ENCODE measurements at regions not wholly inside any gene's neighbourhood (a gene's known extent, or its start where the extent isn't known, plus 50 kb on each side); places are given as distances from the start of the nearest gene placed in this dataset.
A peak's percentile ranks its signal among the peaks of the same experiment; 100 is the strongest.

DNA sequence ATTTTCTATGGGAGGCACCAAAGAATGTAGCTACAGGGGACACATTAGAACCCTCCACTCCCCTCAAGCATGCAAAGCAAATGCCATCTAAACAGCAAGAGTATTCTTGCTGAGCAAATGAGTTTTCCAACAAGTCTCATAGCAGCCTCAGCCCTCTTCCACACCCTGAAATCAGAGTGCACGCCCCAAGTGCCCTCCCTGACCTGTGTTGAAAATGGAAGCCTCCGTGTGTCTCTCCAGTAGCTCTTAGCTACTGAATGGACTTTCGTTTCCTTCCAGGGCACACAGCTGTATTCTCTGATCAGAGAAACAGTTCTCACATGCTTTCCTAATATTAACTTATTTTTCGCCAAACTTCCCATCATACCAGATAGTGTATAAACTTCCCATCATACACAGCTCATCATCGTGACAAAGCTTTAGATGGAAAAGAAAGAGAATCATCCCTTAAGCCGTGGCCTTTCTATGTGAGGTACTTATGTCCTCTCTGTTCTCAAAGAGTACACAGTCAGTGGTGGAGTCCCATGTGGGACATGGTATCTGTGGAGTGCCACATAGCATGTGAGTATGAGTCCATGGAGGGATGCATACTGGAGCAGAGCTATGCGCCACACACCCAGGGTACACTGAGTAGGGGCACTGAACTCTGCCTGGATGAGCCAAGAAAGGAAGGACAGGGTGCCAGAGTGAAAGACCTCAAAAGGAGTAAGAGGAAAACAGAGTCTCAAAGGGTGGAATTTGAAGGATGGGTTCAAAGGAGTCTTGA lies 434.5 kb downstream of the MCTP2 start:
- no peaks in the 10 kb centered on the region for H3K9me3 ChIP-seq (replicated peaks)
- peaks cover 22% of the 10 kb centered on the region for H3K27me3 ChIP-seq (ENCODE audit: low read depth)
- TF ChIP-seq, protein P1, sequence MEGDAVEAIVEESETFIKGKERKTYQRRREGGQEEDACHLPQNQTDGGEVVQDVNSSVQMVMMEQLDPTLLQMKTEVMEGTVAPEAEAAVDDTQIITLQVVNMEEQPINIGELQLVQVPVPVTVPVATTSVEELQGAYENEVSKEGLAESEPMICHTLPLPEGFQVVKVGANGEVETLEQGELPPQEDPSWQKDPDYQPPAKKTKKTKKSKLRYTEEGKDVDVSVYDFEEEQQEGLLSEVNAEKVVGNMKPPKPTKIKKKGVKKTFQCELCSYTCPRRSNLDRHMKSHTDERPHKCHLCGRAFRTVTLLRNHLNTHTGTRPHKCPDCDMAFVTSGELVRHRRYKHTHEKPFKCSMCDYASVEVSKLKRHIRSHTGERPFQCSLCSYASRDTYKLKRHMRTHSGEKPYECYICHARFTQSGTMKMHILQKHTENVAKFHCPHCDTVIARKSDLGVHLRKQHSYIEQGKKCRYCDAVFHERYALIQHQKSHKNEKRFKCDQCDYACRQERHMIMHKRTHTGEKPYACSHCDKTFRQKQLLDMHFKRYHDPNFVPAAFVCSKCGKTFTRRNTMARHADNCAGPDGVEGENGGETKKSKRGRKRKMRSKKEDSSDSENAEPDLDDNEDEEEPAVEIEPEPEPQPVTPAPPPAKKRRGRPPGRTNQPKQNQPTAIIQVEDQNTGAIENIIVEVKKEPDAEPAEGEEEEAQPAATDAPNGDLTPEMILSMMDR (IDR thresholded peaks at IDR 0.05; ENCODE audit: borderline replicate concordance): no peak
- intact Hi-C loops (cut with micrococcal nuclease): no loop called here
- H3K4me3 ChIP-seq: no peak overlapping the region
- no peak overlapping the region for H3K27ac ChIP-seq (replicated peaks)
- H3K36me3 ChIP-seq: no peaks in the 10 kb centered on the region
- no peaks in the 10 kb centered on the region for H3K4me1 ChIP-seq
- no peak for DNase-seq

DNA sequence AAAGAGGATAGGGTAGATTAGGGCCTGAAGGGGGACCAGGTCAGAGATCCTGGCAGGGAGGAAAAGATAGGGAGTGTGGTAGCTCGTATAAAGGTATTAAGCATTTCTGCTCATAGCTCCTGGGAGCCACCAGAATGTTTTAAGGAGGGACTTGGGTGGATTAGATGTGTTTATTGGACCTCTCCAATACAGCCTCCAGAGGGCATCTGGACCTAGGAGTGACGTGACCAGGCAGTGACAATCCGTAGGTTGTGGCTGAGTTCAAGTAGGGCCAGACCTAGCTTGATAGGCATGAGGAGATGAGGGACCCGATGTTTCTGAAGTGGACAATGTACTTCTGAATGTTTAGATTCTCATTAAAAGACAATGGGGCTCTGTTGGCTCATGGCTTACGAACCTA lies 435.2 kb downstream of the MCTP2 start:
- DNase-seq: no peak
- TF ChIP-seq, protein P1 (IDR thresholded peaks at IDR 0.05; ENCODE audit: borderline replicate concordance): no peak
- Histone ChIP-seq H3K36me3 (no peaks in the 10 kb centered on the region), H3K27me3 (ENCODE audit: low read depth) (peaks cover 25% of the 10 kb centered on the region), H3K9me3 (replicated peaks) (no peaks in the 10 kb centered on the region), H3K27ac (replicated peaks) (no peak overlapping the region), H3K4me3 (no peak overlapping the region), H3K4me1 (peaks cover 2% of the 10 kb centered on the region)
- intact Hi-C loops (cut with micrococcal nuclease): no loop called here

DNA sequence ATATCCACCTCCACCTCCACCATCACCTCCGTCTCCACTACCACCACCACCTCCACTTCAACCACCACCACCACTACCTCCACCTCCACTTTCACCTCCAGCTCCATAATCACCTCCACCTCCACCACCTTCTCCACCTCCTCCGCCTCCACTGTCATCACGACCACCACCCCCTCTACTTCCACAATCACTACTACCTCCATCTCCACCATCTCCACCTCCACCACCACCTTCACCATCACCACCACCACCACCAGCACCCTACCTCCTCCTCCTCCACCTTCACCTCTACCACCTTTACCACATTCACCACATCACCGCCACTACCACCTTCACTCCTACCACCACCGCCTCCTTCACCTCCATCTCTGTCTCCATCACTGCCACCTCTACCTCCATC lies 435.7 kb downstream of the MCTP2 start:
- TF ChIP-seq, protein P1 (IDR thresholded peaks at IDR 0.05; ENCODE audit: borderline replicate concordance): no peak
- Histone ChIP-seq H3K9me3 (replicated peaks) (no peaks in the 10 kb centered on the region), H3K27me3 (ENCODE audit: low read depth) (peaks cover 29% of the 10 kb centered on the region), H3K27ac (replicated peaks) (no peak overlapping the region), H3K4me3 (no peak overlapping the region), H3K4me1 (peaks cover 7% of the 10 kb centered on the region), H3K36me3 (no peaks in the 10 kb centered on the region)
- no peak for DNase-seq
- intact Hi-C loops (cut with micrococcal nuclease): no loop called here

DNA sequence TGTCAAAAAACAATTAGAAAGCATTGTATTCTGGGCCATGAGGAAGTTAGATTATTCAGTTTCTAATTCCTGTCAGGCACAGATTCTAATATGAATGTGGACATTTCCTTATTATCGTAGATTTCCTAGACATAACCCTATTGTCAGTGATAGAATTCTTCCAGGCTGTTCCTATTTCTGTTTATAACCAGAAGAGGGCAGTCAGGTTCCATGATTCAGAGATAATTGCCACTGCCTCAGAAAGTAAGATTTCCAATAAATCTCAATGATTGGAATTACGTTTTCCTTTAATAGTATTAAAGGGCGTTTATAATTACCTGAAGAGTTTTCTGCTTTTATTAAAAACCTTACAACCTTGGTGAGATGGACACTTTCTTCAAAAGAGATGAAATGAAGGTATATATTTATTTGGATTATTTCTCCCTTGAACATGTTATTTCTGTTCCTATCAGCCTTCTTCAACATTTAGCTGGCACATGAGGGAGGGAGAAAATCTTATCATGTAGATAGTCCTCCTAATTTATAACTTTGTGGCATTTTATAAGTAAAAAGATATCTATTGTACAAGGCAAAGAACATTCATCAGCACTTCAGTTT lies 439.2 kb downstream of the MCTP2 start:
- Histone ChIP-seq H3K27ac (replicated peaks) (peak overlapping the region; percentile 55), H3K36me3 (no peaks in the 10 kb centered on the region), H3K27me3 (ENCODE audit: low read depth) (peaks cover 43% of the 10 kb centered on the region), H3K4me1 (peaks cover 13% of the 10 kb centered on the region), H3K4me3 (no peak overlapping the region), H3K9me3 (replicated peaks) (no peaks in the 10 kb centered on the region)
- no peak for DNase-seq
- TF ChIP-seq, protein P1 (IDR thresholded peaks at IDR 0.05; ENCODE audit: borderline replicate concordance): peak; percentile 88
- intact Hi-C loops (cut with micrococcal nuclease): no loop called here

DNA sequence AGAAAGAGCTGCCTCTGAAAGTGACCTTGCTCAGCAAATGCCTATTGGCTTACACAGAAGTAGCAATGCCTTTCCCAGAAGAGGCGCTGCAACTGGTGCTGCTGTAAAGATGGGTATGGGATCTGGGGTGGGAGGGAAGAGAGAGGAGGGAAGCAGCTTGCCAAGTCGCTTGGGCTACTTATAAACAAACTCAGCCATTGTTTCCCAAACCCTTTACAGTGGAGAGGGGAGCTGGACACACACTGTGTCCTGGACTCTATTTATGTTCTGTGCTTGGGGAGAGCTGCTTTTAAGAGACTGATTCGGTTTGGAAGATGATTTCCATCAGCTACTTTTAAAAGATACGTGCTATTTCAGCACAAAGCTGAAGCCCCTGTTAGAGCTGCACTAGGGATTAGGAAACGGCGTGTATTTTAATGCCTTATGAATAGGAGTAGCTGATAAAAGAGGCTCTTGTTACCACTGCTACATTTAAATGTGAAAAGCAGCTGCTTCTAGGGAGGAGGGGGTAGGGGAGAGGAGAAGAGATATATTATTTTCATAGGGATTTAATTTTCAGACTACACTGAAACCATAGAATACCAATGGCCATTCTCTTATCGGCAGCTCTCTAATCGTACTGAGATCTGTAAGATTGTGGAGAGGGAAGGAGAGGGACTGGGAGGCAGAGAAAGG lies 440.6 kb downstream of the MCTP2 start:
- TF ChIP-seq, protein P1 (IDR thresholded peaks at IDR 0.05; ENCODE audit: borderline replicate concordance): no peak
- Histone ChIP-seq H3K4me3 (peak overlapping the region; percentile 12), H3K4me1 (peaks cover 13% of the 10 kb centered on the region), H3K27me3 (ENCODE audit: low read depth) (peaks cover 43% of the 10 kb centered on the region), H3K9me3 (replicated peaks) (no peaks in the 10 kb centered on the region), H3K36me3 (no peaks in the 10 kb centered on the region), H3K27ac (replicated peaks) (peak overlapping the region; percentile 55)
- DNase-seq: no peak
- intact Hi-C loops (cut with micrococcal nuclease): no loop called here

Data from left ventricle myocardium inferior (tissue), 1 donor.